ENCODE measurements at regions not wholly inside any gene's neighbourhood (a gene's known extent, or its start where the extent isn't known, plus 50 kb on each side); places are given as distances from the start of the nearest gene placed in this dataset.

DNA sequence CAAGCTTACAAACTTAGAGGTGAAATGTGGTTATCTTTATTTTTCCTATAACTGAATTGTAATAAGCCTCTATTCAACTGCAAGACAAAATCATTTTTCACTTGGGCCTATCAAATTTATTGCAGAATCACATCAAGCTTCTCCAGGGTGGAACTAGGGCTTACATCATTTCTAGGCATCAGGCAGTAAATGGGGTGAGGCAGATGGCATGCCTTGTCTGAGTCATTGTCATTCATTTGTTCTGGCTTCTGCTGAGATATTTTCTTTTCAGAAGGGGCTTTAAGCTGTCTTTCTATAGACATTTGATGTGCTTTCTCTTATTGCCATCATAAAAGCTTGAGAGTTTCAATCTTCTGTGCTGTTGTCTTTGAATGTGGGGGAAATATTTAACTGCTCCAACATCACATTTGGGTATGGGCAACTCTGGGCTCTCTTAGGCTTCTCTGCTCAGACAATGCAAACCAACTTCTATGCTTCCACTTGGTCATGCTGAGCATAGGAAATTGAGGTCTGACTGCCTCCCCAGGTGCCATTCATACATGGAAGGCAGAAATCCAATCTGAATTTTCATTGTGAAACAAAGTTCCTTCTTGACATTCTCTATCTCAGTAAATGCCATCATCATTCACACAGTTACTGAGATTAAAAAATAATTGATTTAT is 225.8 kb upstream of the GIMD1 start:
- no peak for FAIRE-seq
- dilution Hi-C loops (cut with MboI; ENCODE audit: extremely low pct_ligation_motif_present, low sequenced_read_pairs) (no loop called here), intact Hi-C loops (cut with micrococcal nuclease) (no loop called here)
- Histone ChIP-seq H3K4me2 (ENCODE audit: insufficient read depth, low read length) (no peak overlapping the region), H2AFZ (ENCODE audit: low read depth, low read length) (no peak overlapping the region), H3K79me2 (ENCODE audit: control insufficient read depth, insufficient read depth, low read length) (no peaks in the 10 kb centered on the region), H3K4me1 (ENCODE audit: control insufficient read depth, extremely low read depth, insufficient read depth, low read length) (no peaks in the 10 kb centered on the region), H3K9me1 (replicated peaks; ENCODE audit: control insufficient read depth, extremely low read depth, insufficient read depth, low read length) (no peaks in the 10 kb centered on the region), H3K36me3 (ENCODE audit: control insufficient read depth in 2 of 2, extremely low read depth in 1 of 2, insufficient read depth in 2 of 2, low read length in 2 of 2) (no peaks in the 10 kb centered on the region), H3K9me3 (replicated peaks; ENCODE audit: control insufficient read depth, insufficient read depth, low read length) (no peaks in the 10 kb centered on the region), H3K27ac (ENCODE audit: insufficient read depth, low read depth, low read length) (no peak overlapping the region), H4K20me1 (replicated peaks; ENCODE audit: control insufficient read depth, extremely low read depth, insufficient read depth, low read length) (no peaks in the 10 kb centered on the region), H3K27me3 (ENCODE audit: control insufficient read depth in 2 of 2, insufficient read depth in 2 of 2, low read length in 2 of 2) (no peaks in the 10 kb centered on the region), H3K4me3 (replicated peaks in 1 of 3; ENCODE audit: insufficient read depth in 1 of 3, low read depth in 1 of 3, low read length in 3 of 3) (no peak overlapping the region), H3K9ac (replicated peaks; ENCODE audit: extremely low read depth, insufficient read depth, low read length) (no peak overlapping the region)
- ChIA-PET POLR2A (no interaction called here), CTCF (no interaction called here)
- no peak for DNase-seq (ENCODE audit: low read depth, low spot score)
- no peak for TF ChIP-seq JUN (IDR thresholded peaks at IDR 0.05; ENCODE audit: borderline replicate concordance, insufficient read depth, insufficient read length, low read depth)
- no peak for TF ChIP-seq EZH2 (IDR thresholded peaks at IDR 0.05; ENCODE audit: borderline replicate concordance, low read depth, low read length, severe bottlenecking)
- TF ChIP-seq, protein P1, sequence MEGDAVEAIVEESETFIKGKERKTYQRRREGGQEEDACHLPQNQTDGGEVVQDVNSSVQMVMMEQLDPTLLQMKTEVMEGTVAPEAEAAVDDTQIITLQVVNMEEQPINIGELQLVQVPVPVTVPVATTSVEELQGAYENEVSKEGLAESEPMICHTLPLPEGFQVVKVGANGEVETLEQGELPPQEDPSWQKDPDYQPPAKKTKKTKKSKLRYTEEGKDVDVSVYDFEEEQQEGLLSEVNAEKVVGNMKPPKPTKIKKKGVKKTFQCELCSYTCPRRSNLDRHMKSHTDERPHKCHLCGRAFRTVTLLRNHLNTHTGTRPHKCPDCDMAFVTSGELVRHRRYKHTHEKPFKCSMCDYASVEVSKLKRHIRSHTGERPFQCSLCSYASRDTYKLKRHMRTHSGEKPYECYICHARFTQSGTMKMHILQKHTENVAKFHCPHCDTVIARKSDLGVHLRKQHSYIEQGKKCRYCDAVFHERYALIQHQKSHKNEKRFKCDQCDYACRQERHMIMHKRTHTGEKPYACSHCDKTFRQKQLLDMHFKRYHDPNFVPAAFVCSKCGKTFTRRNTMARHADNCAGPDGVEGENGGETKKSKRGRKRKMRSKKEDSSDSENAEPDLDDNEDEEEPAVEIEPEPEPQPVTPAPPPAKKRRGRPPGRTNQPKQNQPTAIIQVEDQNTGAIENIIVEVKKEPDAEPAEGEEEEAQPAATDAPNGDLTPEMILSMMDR (IDR thresholded peaks at IDR 0.05; ENCODE audit: extremely low read depth in 1 of 2, insufficient read depth in 1 of 2, low read depth in 1 of 2, low read length in 2 of 2): no peak
- no peak for TF ChIP-seq FOS (IDR thresholded peaks at IDR 0.05; ENCODE audit: borderline replicate concordance, insufficient read depth, low read length)
- TF ChIP-seq, protein P2, sequence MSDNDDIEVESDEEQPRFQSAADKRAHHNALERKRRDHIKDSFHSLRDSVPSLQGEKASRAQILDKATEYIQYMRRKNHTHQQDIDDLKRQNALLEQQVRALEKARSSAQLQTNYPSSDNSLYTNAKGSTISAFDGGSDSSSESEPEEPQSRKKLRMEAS (IDR thresholded peaks at IDR 0.05; ENCODE audit: insufficient read depth, insufficient read length): no peak
- no TSS peak for BruUV-seq (replicated peaks)

All from endothelial cell of umbilical vein (primary cell).